OCI-LY7 (cell line): ENCODE measurements at regions not wholly inside any gene's neighbourhood (a gene's known extent, or its start where the extent isn't known, plus 50 kb on each side); places are given as distances from the start of the nearest gene placed in this dataset.

ENCODE experiments used
- EZH2phosphoT487 ChIP-seq: fragments of 200-600 bp; sonication (generic); IDR thresholded peaks from 2 replicates; pipeline ENCODE4 v1.6.1; 2018; ENCODE audit warnings: low read depth, borderline replicate concordance, mild to moderate bottlenecking, mixed run types, antibody characterized with exemption, low read length, moderate library complexity, mixed read lengths
- TF ChIP-seq, protein P1 (sequence below): fragments of 200-600 bp; sonication (generic); conservative IDR thresholded peaks from 2 replicates; pipeline ENCODE4 v1.5.1; 2014; ENCODE audit warnings: mild to moderate bottlenecking, antibody characterized with exemption, low read length, moderate library complexity, mixed read lengths

DNA sequence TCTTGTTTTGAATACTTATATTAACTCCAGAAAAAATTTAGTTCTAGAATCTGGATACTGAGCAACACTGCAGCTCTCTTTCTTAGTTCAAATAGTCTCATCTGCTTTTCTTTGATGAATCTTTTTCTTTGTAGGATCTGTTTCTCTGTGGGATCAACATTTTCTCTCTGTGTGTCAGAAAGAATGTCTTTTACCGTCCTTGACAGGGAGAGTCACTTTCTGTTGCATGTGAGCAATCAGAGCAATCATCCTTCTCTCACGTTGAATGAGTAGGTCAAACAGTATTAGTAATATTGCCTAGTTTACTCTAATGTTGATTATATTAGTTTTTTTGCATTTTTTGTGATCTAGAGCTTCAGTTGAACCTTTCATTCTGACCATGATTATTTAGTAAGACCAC lies 130.9 kb downstream of the TRMT11 start:
- TF ChIP-seq, protein P1, sequence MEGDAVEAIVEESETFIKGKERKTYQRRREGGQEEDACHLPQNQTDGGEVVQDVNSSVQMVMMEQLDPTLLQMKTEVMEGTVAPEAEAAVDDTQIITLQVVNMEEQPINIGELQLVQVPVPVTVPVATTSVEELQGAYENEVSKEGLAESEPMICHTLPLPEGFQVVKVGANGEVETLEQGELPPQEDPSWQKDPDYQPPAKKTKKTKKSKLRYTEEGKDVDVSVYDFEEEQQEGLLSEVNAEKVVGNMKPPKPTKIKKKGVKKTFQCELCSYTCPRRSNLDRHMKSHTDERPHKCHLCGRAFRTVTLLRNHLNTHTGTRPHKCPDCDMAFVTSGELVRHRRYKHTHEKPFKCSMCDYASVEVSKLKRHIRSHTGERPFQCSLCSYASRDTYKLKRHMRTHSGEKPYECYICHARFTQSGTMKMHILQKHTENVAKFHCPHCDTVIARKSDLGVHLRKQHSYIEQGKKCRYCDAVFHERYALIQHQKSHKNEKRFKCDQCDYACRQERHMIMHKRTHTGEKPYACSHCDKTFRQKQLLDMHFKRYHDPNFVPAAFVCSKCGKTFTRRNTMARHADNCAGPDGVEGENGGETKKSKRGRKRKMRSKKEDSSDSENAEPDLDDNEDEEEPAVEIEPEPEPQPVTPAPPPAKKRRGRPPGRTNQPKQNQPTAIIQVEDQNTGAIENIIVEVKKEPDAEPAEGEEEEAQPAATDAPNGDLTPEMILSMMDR = no peak
- no peak for TF ChIP-seq EZH2phosphoT487
